Transverse colon (tissue), 4 donors: ENCODE measurements at regions not wholly inside any gene's neighbourhood (a gene's known extent, or its start where the extent isn't known, plus 50 kb on each side); places are given as distances from the start of the nearest gene placed in this dataset.

ENCODE experiments used
- CTCF ChIP-seq, 5 experiments: fragments of 200-600 bp in 3 of 5; fragments of 450-650 bp in 2 of 5; sonication (generic) in 3 of 5; IDR thresholded peaks; 1 replicate in 2 of 5; 2 replicates in 3 of 5; pipeline ENCODE4 v1.5.1; 2016 to 2017; ENCODE audit warnings: antibody characterized with exemption in 5 of 5, inconsistent platforms in 3 of 5, mild to moderate bottlenecking in 2 of 5, moderate library complexity in 1 of 5
- POLR2AphosphoS5 ChIP-seq, 3 donors: sonication (generic); formaldehyde crosslinking; IDR thresholded peaks; one replicate each; pipeline ENCODE4 v1.6.1; 2016; ENCODE audit warnings: antibody characterized with exemption in 3 of 3

- no peak for TF ChIP-seq CTCF (IDR thresholded peaks at IDR 0.05)
- no peak for TF ChIP-seq POLR2AphosphoS5 (IDR thresholded peaks at IDR 0.05)
These were observed 114.8 kb upstream of the PKDCC start for GRCh38 chr2:41933046-41933420.
